Aorta (tissue), 5 donors: ENCODE measurements at regions not wholly inside any gene's neighbourhood (a gene's known extent, or its start where the extent isn't known, plus 50 kb on each side); places are given as distances from the start of the nearest gene placed in this dataset.
"Not testable (repeated sequence)": the region's sequence is repeated elsewhere in the genome, so short reads cannot be mapped to it uniquely, and the experiment has no call there.

ENCODE experiments used
- ATAC-seq: fragments of 200-7000 bp; cut with Tn5 transposase; one replicate; pipeline ENCODE4 v1.9.1; 2022; ENCODE audit warnings: moderate library complexity; ENCODE audit not compliant: low FRiP score
- DNase-seq, 2 donors: peaks; one replicate each; pipeline ENCODE4 v3.0.0-alpha.2; 2020
- H3K27ac ChIP-seq, 2 donors: one replicate each; pipeline ENCODE4 v1.5.1; 2013; ENCODE audit warnings: low read length in 2 of 2, mild to moderate bottlenecking in 2 of 2, moderate library complexity in 2 of 2, control low read depth in 1 of 2, inconsistent platforms in 1 of 2, low read depth in 1 of 2
- H3K27me3 ChIP-seq, 2 donors: one replicate each; pipeline ENCODE4 v1.6.1; 2013; ENCODE audit warnings: control low read depth in 1 of 2, low read length in 1 of 2, mild to moderate bottlenecking in 1 of 2, moderate library complexity in 1 of 2; ENCODE audit not compliant: insufficient read depth in 2 of 2, control insufficient read depth in 1 of 2
- H3K36me3 ChIP-seq, 2 donors: one replicate each; pipeline ENCODE4 v1.6.1; 2013; ENCODE audit warnings: control low read depth in 1 of 2, low read length in 1 of 2, mild to moderate bottlenecking in 1 of 2; ENCODE audit not compliant: insufficient read depth in 2 of 2, control insufficient read depth in 1 of 2
- H3K4me1 ChIP-seq, 2 donors: one replicate each; pipeline ENCODE4 v1.6.1; 2013; ENCODE audit warnings: low read length in 2 of 2, control low read depth in 1 of 2, mild to moderate bottlenecking in 1 of 2, moderate library complexity in 1 of 2; ENCODE audit not compliant: insufficient read depth in 2 of 2, control insufficient read depth in 1 of 2
- H3K4me3 ChIP-seq, 2 donors: one replicate each; pipeline ENCODE4 v1.5.1; 2013; ENCODE audit warnings: low read length in 2 of 2, control low read depth in 1 of 2, mild to moderate bottlenecking in 1 of 2
- H3K9me3 ChIP-seq: one replicate; pipeline ENCODE4 v1.6.1; 2013; ENCODE audit warnings: mild to moderate bottlenecking, low read length; ENCODE audit not compliant: control insufficient read depth
- WGBS, 2 donors: extraction: QIAGEN DNeasy Blood & Tissue Kit; methylation state at CpG; one replicate each; pipeline ENCODE4 v1.1.7; 2013; 5-methylcytosine and 5-hydroxymethylcytosine counted together
- intact Hi-C, 2 donors: fragments of 100-400 bp; cut with DNase I; formaldehyde crosslinking; loops; one replicate each; pipeline versions ENCODE4 v1.14.2 to v1.15.0; 2022
- donor health status: healthy with polysubstance abuse.
- donor health status: Bipolar disorder and iron deficiency.
- donor health status: DM: no; HTN: no; CAD: no.
- donor health status: DM: no; HTN: no; CAD: no.
- donor health status: DM: yes; HTN: yes; CAD: no.

GRCh38 chr13:90514712-90515111, 832.8 kb upstream of the MIR17HG start:
- WGBS, 2 donors = 92 to 95% methylated on average over 12 of the region's 12 CpGs
- DNase-seq = peak in 1 of 2 donors; percentile 34
- H3K27ac ChIP-seq, ATAC-seq, intact Hi-C loops, H3K9me3 ChIP-seq, H3K4me1 ChIP-seq, H3K36me3 ChIP-seq, H3K4me3 ChIP-seq, H3K27me3 ChIP-seq: not testable (repeated sequence)

GRCh38 chr13:90518417-90518816, 829.1 kb upstream of the MIR17HG start:
- ATAC-seq (no peak), DNase-seq (no peak)
- Histone ChIP-seq H3K36me3 (no peaks in the 10 kb centered on the region), H3K27ac (no peak overlapping the region), H3K9me3 (peaks cover 2% of the 10 kb centered on the region), H3K4me3 (no peak overlapping the region), H3K27me3 (no peaks in the 10 kb centered on the region), H3K4me1 (no peaks in the 10 kb centered on the region)
- intact Hi-C loops = no loop called here

GRCh38 chr13:90519157-90519556, 828.3 kb upstream of the MIR17HG start:
- Histone ChIP-seq H3K27me3 (no peaks in the 10 kb centered on the region), H3K4me3 (no peak overlapping the region), H3K27ac (no peak overlapping the region), H3K4me1 (no peaks in the 10 kb centered on the region), H3K9me3 (peaks cover 2% of the 10 kb centered on the region), H3K36me3 (no peaks in the 10 kb centered on the region)
- ATAC-seq (peak; percentile 7), DNase-seq (peak in 1 of 2 donors; percentile 32)
- intact Hi-C loops = no loop called here
- 32 to 43% methylated on average over 3 of the region's 3 CpGs for WGBS, 2 donors

- no peak for DNase-seq
- no peak overlapping the region for H3K4me3 ChIP-seq
- intact Hi-C loops = no loop called here
- WGBS, 2 donors = 50 to 63% methylated on average over 1 of the region's 1 CpG
- no peaks in the 10 kb centered on the region for H3K27me3 ChIP-seq
- H3K4me1 ChIP-seq = no peaks in the 10 kb centered on the region
- no peak overlapping the region for H3K27ac ChIP-seq
- H3K36me3 ChIP-seq = no peaks in the 10 kb centered on the region
- no peaks in the 10 kb centered on the region for H3K9me3 ChIP-seq
- no peak for ATAC-seq
Observed at GRCh38 chr13:90526711-90527110, 820.8 kb upstream of the MIR17HG start.

- intact Hi-C loops = no loop called here
- DNase-seq (no peak), ATAC-seq (no peak)
- Histone ChIP-seq H3K27me3 (peaks cover 0 to 1% of the 10 kb centered on the region in 2 donors), H3K4me1 (no peaks in the 10 kb centered on the region), H3K27ac (no peak overlapping the region), H3K36me3 (no peaks in the 10 kb centered on the region), H3K9me3 (no peaks in the 10 kb centered on the region), H3K4me3 (no peak overlapping the region)
- 55 to 70% methylated on average over 2 of the region's 2 CpGs for WGBS, 2 donors
Observed at GRCh38 chr13:90531744-90532143, 815.7 kb upstream of the MIR17HG start.

- Histone ChIP-seq H3K9me3 (no peaks in the 10 kb centered on the region), H3K27me3 (peaks cover 0 to 1% of the 10 kb centered on the region in 2 donors), H3K4me3 (no peak overlapping the region), H3K27ac (no peak overlapping the region), H3K4me1 (no peaks in the 10 kb centered on the region), H3K36me3 (no peaks in the 10 kb centered on the region)
- ATAC-seq = no peak
- intact Hi-C loops = no loop called here
- 60 to 62% methylated on average over 2 of the region's 2 CpGs for WGBS, 2 donors
- DNase-seq = no peak
Observed at GRCh38 chr13:90532861-90533492, 814.5 kb upstream of the MIR17HG start.

- no peaks in the 10 kb centered on the region for H3K4me1 ChIP-seq
- peaks cover 1% of the 10 kb centered on the region for H3K9me3 ChIP-seq
- no peak overlapping the region for H3K4me3 ChIP-seq
- intact Hi-C loops = no loop called here
- no peaks in the 10 kb centered on the region for H3K36me3 ChIP-seq
- H3K27ac ChIP-seq = no peak overlapping the region
- 35 to 45% methylated on average over 2 of the region's 2 CpGs for WGBS, 2 donors
- peaks cover 0 to 1% of the 10 kb centered on the region in 2 donors for H3K27me3 ChIP-seq
- no peak for DNase-seq
- no peak for ATAC-seq
Observed at GRCh38 chr13:90533866-90534265, 813.6 kb upstream of the MIR17HG start.

- 49 to 59% methylated on average over 7 of the region's 7 CpGs for WGBS, 2 donors
- Histone ChIP-seq H3K36me3 (no peaks in the 10 kb centered on the region), H3K4me3 (no peak overlapping the region), H3K9me3 (peaks cover 1% of the 10 kb centered on the region), H3K4me1 (no peaks in the 10 kb centered on the region), H3K27me3 (peaks cover 0 to 1% of the 10 kb centered on the region in 2 donors), H3K27ac (no peak overlapping the region)
- no peak for DNase-seq
- intact Hi-C loops = no loop called here
- ATAC-seq = no peak
Observed at GRCh38 chr13:90534617-90535370, 812.7 kb upstream of the MIR17HG start.

- 56 to 60% methylated on average over 2 of the region's 2 CpGs for WGBS, 2 donors
- no peaks in the 10 kb centered on the region for H3K4me1 ChIP-seq
- H3K27ac ChIP-seq = no peak overlapping the region
- DNase-seq = no peak
- H3K27me3 ChIP-seq = peaks cover 0 to 1% of the 10 kb centered on the region in 2 donors
- H3K9me3 ChIP-seq = peaks cover 1% of the 10 kb centered on the region
- intact Hi-C loops = no loop called here
- no peaks in the 10 kb centered on the region for H3K36me3 ChIP-seq
- ATAC-seq = no peak
- no peak overlapping the region for H3K4me3 ChIP-seq
Observed at GRCh38 chr13:90535421-90535820, 812.1 kb upstream of the MIR17HG start.
